ENCODE measurements at regions not wholly inside any gene's neighbourhood (a gene's known extent, or its start where the extent isn't known, plus 50 kb on each side); places are given as distances from the start of the nearest gene placed in this dataset.

GRCh38 chr2:64880193-64880951 is 108.8 kb upstream of the SLC1A4 start:
- DNase-seq (no peak), ATAC-seq (no peak)
- Histone ChIP-seq H3K27me3 (no peaks in the 10 kb centered on the region), H3K36me3 (no peaks in the 10 kb centered on the region), H3K4me1 (peaks cover 0 to 17% (median 12%) of the 10 kb centered on the region in 12 donors), H3K9me3 (no peaks in the 10 kb centered on the region), H3K27ac (no peak overlapping the region), H3K4me3 (no peak overlapping the region)
- intact Hi-C loops (cut with DNase I), result no loop called here
- WGBS, 4 donors, result 79 to 89% (median 84%) methylated on average over 12 of the region's 12 CpGs
- TF ChIP-seq CTCF (IDR thresholded peaks at IDR 0.05) (no peak), POLR2A (IDR thresholded peaks at IDR 0.05) (no peak)

- ATAC-seq, result no peak
- DNase-seq, result no peak
- H3K4me3 ChIP-seq, result no peak overlapping the region
- TF ChIP-seq POLR2A (IDR thresholded peaks at IDR 0.05), result no peak
- intact Hi-C loops (cut with DNase I), result no loop called here
- H3K27me3 ChIP-seq, result no peaks in the 10 kb centered on the region
- 85 to 91% (median 88%) methylated on average over 6 of the region's 6 CpGs for WGBS, 4 donors
- no peaks in the 10 kb centered on the region for H3K36me3 ChIP-seq
- H3K9me3 ChIP-seq, result no peaks in the 10 kb centered on the region
- peaks cover 0 to 14% (median 7%) of the 10 kb centered on the region in 12 donors for H3K4me1 ChIP-seq
- no peak overlapping the region for H3K27ac ChIP-seq
These were observed 108.1 kb upstream of the SLC1A4 start for GRCh38 chr2:64881037-64881492.

GRCh38 chr2:64887565-64887964 is 101.6 kb upstream of the SLC1A4 start:
- Histone ChIP-seq H3K9me3 (peaks cover 0 to 8% (median 0%) of the 10 kb centered on the region in 12 donors), H3K36me3 (no peaks in the 10 kb centered on the region), H3K27ac (no peak overlapping the region), H3K4me3 (no peak overlapping the region), H3K27me3 (no peaks in the 10 kb centered on the region), H3K4me1 (no peaks in the 10 kb centered on the region)
- no peak for ATAC-seq
- no peak for DNase-seq
- intact Hi-C loops (cut with DNase I), result no loop called here
- 91 to 93% (median 93%) methylated on average over 5 of the region's 5 CpGs for WGBS, 4 donors
- TF ChIP-seq CTCF (IDR thresholded peaks at IDR 0.05) (no peak), POLR2A (IDR thresholded peaks at IDR 0.05) (no peak)

- H3K9me3 ChIP-seq, result peaks cover 0 to 8% (median 0%) of the 10 kb centered on the region in 12 donors
- DNase-seq (no peak), ATAC-seq (peak in 1 of 4 donors; percentile 45)
- H3K36me3 ChIP-seq, result no peaks in the 10 kb centered on the region
- no peak overlapping the region for H3K27ac ChIP-seq
- TF ChIP-seq POLR2A (IDR thresholded peaks at IDR 0.05) (no peak), CTCF (IDR thresholded peaks at IDR 0.05) (peak in 5 of 12 donors; percentile 6 to 35 (median 30))
- WGBS, 4 donors, result 77 to 79% (median 78%) methylated on average over 11 of the region's 11 CpGs
- H3K4me1 ChIP-seq, result no peaks in the 10 kb centered on the region
- no peak overlapping the region for H3K4me3 ChIP-seq
- no peaks in the 10 kb centered on the region for H3K27me3 ChIP-seq
- intact Hi-C loops (cut with DNase I), result no loop called here
These were observed 100.4 kb upstream of the SLC1A4 start for GRCh38 chr2:64888591-64889309.
